HL-60 (cell line): ENCODE measurements at regions not wholly inside any gene's neighbourhood (a gene's known extent, or its start where the extent isn't known, plus 50 kb on each side); places are given as distances from the start of the nearest gene placed in this dataset.

Experiments used
- DNase-seq, 2 experiments: peaks; one replicate each; pipeline ENCODE4 v3.0.0-alpha.2; 2010 to 2020; ENCODE audit warnings: low read depth in 1 of 2, low spot score in 1 of 2
- H3K27ac ChIP-seq: fragments of 250-450 bp; sonication (Bioruptor Pico); replicated peaks from 2 replicates; pipeline ENCODE4 v1.5.1; 2020; ENCODE audit warnings: mild to moderate bottlenecking, moderate library complexity
- H3K27me3 ChIP-seq: fragments of 250-450 bp; sonication (Bioruptor Pico); 2 replicates; pipeline ENCODE4 v1.5.1; 2021; ENCODE audit warnings: mild to moderate bottlenecking, moderate library complexity; ENCODE audit not compliant: insufficient read depth, poor library complexity, severe bottlenecking
- H3K4me3 ChIP-seq: replicated peaks from 2 replicates; pipeline ENCODE4 v1.5.1; 2011; ENCODE audit warnings: mild to moderate bottlenecking, control low read depth, low read length; ENCODE audit not compliant: insufficient read depth
- CTCF ChIP-seq: IDR thresholded peaks from one replicate; pipeline ENCODE4 v1.5.1; 2011; ENCODE audit warnings: low read length, control low read depth, inconsistent platforms; ENCODE audit not compliant: insufficient read depth
- GABPA ChIP-seq: IDR thresholded peaks from 2 replicates; pipeline ENCODE4 v1.6.1; 2012; ENCODE audit warnings: low read depth
- POLR2AphosphoS5 ChIP-seq: IDR thresholded peaks from 2 replicates; pipeline ENCODE4 v1.6.1; 2012; ENCODE audit warnings: low read depth
- REST ChIP-seq: IDR thresholded peaks from 2 replicates; pipeline ENCODE4 v1.6.1; 2012; ENCODE audit warnings: low read depth; ENCODE audit not compliant: insufficient replicate concordance
- SPI1 ChIP-seq: IDR thresholded peaks from 2 replicates; pipeline ENCODE4 v1.6.1; 2012; ENCODE audit warnings: low read depth, mild to moderate bottlenecking, borderline replicate concordance

GRCh38 chr14:101237252-101237616, 324.1 kb upstream of the DIO3 start:
- no peaks in the 10 kb centered on the region for H3K27me3 ChIP-seq
- H3K27ac ChIP-seq = no peak overlapping the region
- DNase-seq = no peak
- TF ChIP-seq SPI1 (no peak), GABPA (no peak), CTCF (no peak), POLR2AphosphoS5 (no peak), REST (no peak)
- H3K4me3 ChIP-seq = no peak overlapping the region

GRCh38 chr14:101239065-101239464, 322.2 kb upstream of the DIO3 start:
- TF ChIP-seq CTCF = no peak
- TF ChIP-seq SPI1 = no peak
- no peak for TF ChIP-seq POLR2AphosphoS5
- TF ChIP-seq REST = no peak
- TF ChIP-seq GABPA = no peak
- no peak for DNase-seq
- no peak overlapping the region for H3K27ac ChIP-seq
- H3K27me3 ChIP-seq = no peaks in the 10 kb centered on the region
- no peak overlapping the region for H3K4me3 ChIP-seq

GRCh38 chr14:101241147-101241546, 320.1 kb upstream of the DIO3 start:
- H3K27ac ChIP-seq = no peak overlapping the region
- TF ChIP-seq POLR2AphosphoS5 (no peak), SPI1 (no peak), CTCF (no peak)
- no peak overlapping the region for H3K4me3 ChIP-seq
- DNase-seq = no peak
- H3K27me3 ChIP-seq = no peaks in the 10 kb centered on the region

GRCh38 chr14:101241807-101242278, 319.5 kb upstream of the DIO3 start:
- DNase-seq = no peak
- Histone ChIP-seq H3K4me3 (no peak overlapping the region), H3K27ac (no peak overlapping the region), H3K27me3 (no peaks in the 10 kb centered on the region)
- TF ChIP-seq CTCF (no peak), GABPA (no peak), SPI1 (no peak), REST (no peak), POLR2AphosphoS5 (no peak)
